Endothelial cell of umbilical vein (primary cell): ENCODE measurements at regions not wholly inside any gene's neighbourhood (a gene's known extent, or its start where the extent isn't known, plus 50 kb on each side); places are given as distances from the start of the nearest gene placed in this dataset.

Experiments
- EZH2 ChIP-seq: IDR thresholded peaks from 2 replicates; pipeline ENCODE4 v1.6.1; 2012; ENCODE audit warnings: borderline replicate concordance, low read depth, mild to moderate bottlenecking, moderate library complexity, low read length, inconsistent platforms; ENCODE audit not compliant: severe bottlenecking
- FOS ChIP-seq: IDR thresholded peaks from 2 replicates; pipeline ENCODE4 v1.6.1; 2011; ENCODE audit warnings: mild to moderate bottlenecking, low read length, moderate library complexity, borderline replicate concordance; ENCODE audit not compliant: insufficient read depth
- JUN ChIP-seq: IDR thresholded peaks from 2 replicates; pipeline ENCODE4 v1.6.1; 2011; ENCODE audit warnings: borderline replicate concordance, low read depth; ENCODE audit not compliant: insufficient read length, insufficient read depth
- MYC ChIP-seq: IDR thresholded peaks from one replicate; pipeline ENCODE4 v1.6.1; 2011; ENCODE audit warnings: mild to moderate bottlenecking, low read depth, low read length
- POLR2A ChIP-seq: IDR thresholded peaks from 2 replicates; pipeline ENCODE4 v1.6.1; 2012; ENCODE audit warnings: low read depth, mild to moderate bottlenecking, control low read depth, low read length
- POLR2AphosphoS5 ChIP-seq: IDR thresholded peaks from 2 replicates; pipeline ENCODE4 v1.6.1; 2012; ENCODE audit warnings: low read depth, mild to moderate bottlenecking, control low read depth, low read length, moderate library complexity; ENCODE audit not compliant: insufficient read depth
- TF ChIP-seq, protein P1 (sequence below), 2 donors: IDR thresholded peaks; 1 replicate in 1 of 2; 2 replicates in 1 of 2; pipeline ENCODE4 v1.5.1; 2011; ENCODE audit warnings: low read length in 2 of 2, mild to moderate bottlenecking in 2 of 2, moderate library complexity in 2 of 2, control low read depth in 1 of 2, inconsistent platforms in 1 of 2, low read depth in 1 of 2; ENCODE audit not compliant: insufficient read depth in 1 of 2; ENCODE audit errors: extremely low read depth in 1 of 2
- TF ChIP-seq, protein P2 (sequence below): IDR thresholded peaks from 2 replicates; pipeline ENCODE4 v1.6.1; 2011; ENCODE audit not compliant: insufficient read depth, insufficient read length

DNA sequence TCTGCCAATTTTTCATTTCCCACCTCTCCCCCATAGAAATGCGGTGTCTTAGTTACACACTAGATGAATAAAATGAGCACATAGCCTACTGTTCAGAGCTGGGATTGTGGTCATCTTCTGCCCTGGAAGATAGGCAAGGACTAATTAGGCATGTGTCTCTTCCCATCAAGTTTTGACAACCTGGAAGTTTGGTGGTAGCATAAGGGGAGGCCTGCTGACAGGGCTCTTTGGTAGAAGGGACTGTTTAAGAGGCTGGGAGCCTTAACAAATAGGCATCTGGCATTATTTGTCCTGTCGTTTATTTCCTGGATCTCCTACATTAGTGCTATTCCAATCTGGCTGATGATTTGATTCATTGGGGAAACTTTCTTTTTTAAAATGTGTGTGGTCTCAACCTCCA is 512.3 kb downstream of the ZNF385D start:
- TF ChIP-seq, protein P1, sequence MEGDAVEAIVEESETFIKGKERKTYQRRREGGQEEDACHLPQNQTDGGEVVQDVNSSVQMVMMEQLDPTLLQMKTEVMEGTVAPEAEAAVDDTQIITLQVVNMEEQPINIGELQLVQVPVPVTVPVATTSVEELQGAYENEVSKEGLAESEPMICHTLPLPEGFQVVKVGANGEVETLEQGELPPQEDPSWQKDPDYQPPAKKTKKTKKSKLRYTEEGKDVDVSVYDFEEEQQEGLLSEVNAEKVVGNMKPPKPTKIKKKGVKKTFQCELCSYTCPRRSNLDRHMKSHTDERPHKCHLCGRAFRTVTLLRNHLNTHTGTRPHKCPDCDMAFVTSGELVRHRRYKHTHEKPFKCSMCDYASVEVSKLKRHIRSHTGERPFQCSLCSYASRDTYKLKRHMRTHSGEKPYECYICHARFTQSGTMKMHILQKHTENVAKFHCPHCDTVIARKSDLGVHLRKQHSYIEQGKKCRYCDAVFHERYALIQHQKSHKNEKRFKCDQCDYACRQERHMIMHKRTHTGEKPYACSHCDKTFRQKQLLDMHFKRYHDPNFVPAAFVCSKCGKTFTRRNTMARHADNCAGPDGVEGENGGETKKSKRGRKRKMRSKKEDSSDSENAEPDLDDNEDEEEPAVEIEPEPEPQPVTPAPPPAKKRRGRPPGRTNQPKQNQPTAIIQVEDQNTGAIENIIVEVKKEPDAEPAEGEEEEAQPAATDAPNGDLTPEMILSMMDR (IDR thresholded peaks at IDR 0.05; ENCODE audit: extremely low read depth in 1 of 2, insufficient read depth in 1 of 2, low read depth in 1 of 2, low read length in 2 of 2), result no peak
- TF ChIP-seq POLR2A (no peak), EZH2 (no peak), POLR2AphosphoS5 (no peak), MYC (no peak), JUN (no peak), FOS (no peak)
- TF ChIP-seq, protein P2, sequence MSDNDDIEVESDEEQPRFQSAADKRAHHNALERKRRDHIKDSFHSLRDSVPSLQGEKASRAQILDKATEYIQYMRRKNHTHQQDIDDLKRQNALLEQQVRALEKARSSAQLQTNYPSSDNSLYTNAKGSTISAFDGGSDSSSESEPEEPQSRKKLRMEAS, result no peak
